Progenitor cell of endocrine pancreas (in vitro differentiated cells): ENCODE measurements at regions not wholly inside any gene's neighbourhood (a gene's known extent, or its start where the extent isn't known, plus 50 kb on each side); places are given as distances from the start of the nearest gene placed in this dataset.

Source experiments
- DNase-seq: peaks from one replicate; pipeline ENCODE4 v3.0.0; 2021; ENCODE audit warnings: low spot score; ENCODE audit not compliant: unreplicated experiment
- H3K27ac Mint-ChIP-seq: 2 replicates; pipeline ENCODE4 v1.8.0; 2021; ENCODE audit warnings: mild to moderate bottlenecking, moderate library complexity, mixed read lengths
- H3K27me3 Mint-ChIP-seq: 2 replicates; pipeline ENCODE4 v1.8.0; 2021; ENCODE audit warnings: mixed read lengths
- H3K36me3 Mint-ChIP-seq: 2 replicates; pipeline ENCODE4 v1.8.0; 2022; ENCODE audit warnings: mixed read lengths; ENCODE audit not compliant: insufficient read depth
- H3K4me1 Mint-ChIP-seq: 2 replicates; pipeline ENCODE4 v1.8.0; 2021; ENCODE audit warnings: low read depth, mixed read lengths
- H3K4me3 Mint-ChIP-seq: 2 replicates; pipeline ENCODE4 v1.8.0; 2021; ENCODE audit warnings: low read depth, mild to moderate bottlenecking, moderate library complexity, mixed read lengths
- H3K9me3 Mint-ChIP-seq: 2 replicates; pipeline ENCODE4 v1.8.0; 2021; ENCODE audit warnings: low read depth, mixed read lengths
- TF ChIP-seq, protein P1 (sequence below): fragments of 200-600 bp; sonication (generic); IDR thresholded peaks from one replicate; pipeline ENCODE4 v1.5.0; 2021; ENCODE audit warnings: antibody characterized with exemption, mild to moderate bottlenecking; ENCODE audit not compliant: unreplicated experiment

DNA sequence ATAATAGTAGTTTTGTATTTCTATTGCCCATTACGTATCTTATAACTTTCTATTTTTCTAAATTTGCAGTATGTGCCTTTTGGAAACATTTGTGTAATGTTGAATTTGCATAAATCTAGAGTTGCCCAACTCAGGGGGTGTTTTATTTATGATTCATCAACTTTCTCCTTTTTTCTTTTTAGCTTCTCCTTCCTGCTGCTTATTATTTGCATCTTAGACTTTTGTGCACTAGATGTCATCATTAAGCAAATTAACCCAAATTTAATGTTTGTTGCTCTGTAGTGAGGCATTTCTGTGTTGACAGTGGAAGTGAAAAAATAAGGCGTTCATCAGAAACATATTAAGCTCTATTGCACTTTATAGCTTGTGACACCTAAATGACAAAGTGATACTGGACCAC, 56.2 kb upstream of the ZBED5 start:
- Mint-ChIP-seq H3K4me1 (no peaks in the 10 kb centered on the region), H3K27me3 (peaks cover 5% of the 10 kb centered on the region), H3K36me3 (peaks cover 2% of the 10 kb centered on the region), H3K9me3 (peaks cover 8% of the 10 kb centered on the region), H3K4me3 (no peak overlapping the region), H3K27ac (no peak overlapping the region)
- TF ChIP-seq, protein P1, sequence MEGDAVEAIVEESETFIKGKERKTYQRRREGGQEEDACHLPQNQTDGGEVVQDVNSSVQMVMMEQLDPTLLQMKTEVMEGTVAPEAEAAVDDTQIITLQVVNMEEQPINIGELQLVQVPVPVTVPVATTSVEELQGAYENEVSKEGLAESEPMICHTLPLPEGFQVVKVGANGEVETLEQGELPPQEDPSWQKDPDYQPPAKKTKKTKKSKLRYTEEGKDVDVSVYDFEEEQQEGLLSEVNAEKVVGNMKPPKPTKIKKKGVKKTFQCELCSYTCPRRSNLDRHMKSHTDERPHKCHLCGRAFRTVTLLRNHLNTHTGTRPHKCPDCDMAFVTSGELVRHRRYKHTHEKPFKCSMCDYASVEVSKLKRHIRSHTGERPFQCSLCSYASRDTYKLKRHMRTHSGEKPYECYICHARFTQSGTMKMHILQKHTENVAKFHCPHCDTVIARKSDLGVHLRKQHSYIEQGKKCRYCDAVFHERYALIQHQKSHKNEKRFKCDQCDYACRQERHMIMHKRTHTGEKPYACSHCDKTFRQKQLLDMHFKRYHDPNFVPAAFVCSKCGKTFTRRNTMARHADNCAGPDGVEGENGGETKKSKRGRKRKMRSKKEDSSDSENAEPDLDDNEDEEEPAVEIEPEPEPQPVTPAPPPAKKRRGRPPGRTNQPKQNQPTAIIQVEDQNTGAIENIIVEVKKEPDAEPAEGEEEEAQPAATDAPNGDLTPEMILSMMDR = no peak
- DNase-seq = no peak

DNA sequence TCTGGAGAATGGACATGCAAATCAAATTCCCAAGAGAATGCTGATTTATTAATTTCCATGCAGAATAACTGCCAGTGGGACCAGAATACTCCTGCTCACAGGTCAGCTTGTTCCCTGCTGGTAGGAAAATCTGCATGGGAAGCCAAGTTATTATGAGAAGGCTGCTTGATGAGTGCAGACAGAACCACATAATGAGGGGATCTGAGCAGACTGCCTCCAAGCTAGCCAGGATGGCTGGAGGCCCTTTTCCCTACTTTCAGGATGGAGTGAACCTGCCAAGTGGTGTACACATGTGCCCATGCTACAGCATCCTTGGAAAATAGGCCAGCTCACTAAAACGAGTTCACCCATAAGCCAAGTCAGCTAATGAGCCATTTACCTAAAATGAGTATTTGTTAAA, 55.2 kb upstream of the ZBED5 start:
- H3K4me3 Mint-ChIP-seq = no peak overlapping the region
- TF ChIP-seq, protein P1 = no peak
- no peak overlapping the region for H3K27ac Mint-ChIP-seq
- H3K9me3 Mint-ChIP-seq = peaks cover 2% of the 10 kb centered on the region
- DNase-seq = no peak
- no peaks in the 10 kb centered on the region for H3K4me1 Mint-ChIP-seq
- peaks cover 1% of the 10 kb centered on the region for H3K36me3 Mint-ChIP-seq
- peaks cover 8% of the 10 kb centered on the region for H3K27me3 Mint-ChIP-seq

DNA sequence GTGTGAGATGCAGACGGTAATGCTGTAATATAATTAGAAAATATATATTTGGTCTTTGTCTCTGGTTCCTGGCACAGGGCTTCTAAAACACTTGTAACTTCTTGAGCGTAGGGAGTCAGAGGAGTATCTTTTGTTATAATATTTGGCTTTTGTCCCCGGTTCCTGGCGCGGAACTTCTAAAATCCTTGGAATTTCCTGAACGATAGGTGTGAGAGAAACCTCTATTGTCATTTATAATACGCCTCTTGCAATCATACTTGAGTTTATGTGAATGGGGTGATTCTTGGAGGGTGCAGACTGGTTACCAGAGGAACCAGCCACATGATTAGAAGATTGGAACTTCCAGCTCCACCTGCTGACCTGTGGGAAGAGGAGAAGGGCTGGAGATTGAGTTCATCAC, 54.1 kb upstream of the ZBED5 start:
- no peak for DNase-seq
- H3K4me1 Mint-ChIP-seq = no peaks in the 10 kb centered on the region
- H3K27ac Mint-ChIP-seq = no peak overlapping the region
- H3K4me3 Mint-ChIP-seq = no peak overlapping the region
- peaks cover 8% of the 10 kb centered on the region for H3K27me3 Mint-ChIP-seq
- peaks cover 5% of the 10 kb centered on the region for H3K9me3 Mint-ChIP-seq
- no peaks in the 10 kb centered on the region for H3K36me3 Mint-ChIP-seq
- TF ChIP-seq, protein P1 = no peak

DNA sequence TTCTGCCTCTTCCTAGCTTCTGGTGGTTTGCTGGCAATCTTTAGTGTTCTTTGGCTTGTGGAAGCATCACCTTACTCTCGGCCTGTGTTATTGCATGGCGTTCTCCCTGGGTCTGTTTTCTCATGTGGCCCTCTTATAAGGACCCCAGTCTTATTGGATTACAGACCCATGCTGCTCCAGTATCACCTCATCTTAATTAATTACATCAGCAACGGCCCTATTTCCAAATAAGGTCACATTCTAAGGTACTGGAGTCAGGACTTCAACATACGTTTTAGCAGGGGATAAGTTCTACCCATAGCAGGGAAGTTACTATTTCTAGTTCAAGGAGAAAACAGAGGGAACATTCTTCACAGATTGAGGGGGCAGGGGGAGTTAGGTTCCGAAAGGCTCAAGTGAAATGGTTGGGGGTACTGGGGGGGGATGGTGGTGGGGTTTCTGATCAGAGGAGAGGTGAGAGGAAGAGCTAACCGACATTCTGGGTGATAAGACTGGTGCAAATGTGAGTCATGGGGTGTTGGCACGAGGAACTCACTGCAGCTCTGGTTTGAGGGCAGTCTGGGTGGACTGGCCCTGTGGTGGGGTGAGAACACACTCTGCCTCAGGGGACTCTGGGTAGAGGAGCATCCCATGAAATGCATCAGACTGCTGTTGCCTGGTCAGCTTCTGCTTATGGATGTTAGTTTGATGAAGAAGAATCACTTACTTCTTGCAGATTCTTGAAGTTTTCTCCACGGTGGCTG, 51.5 kb upstream of the ZBED5 start:
- Mint-ChIP-seq H3K4me1 (no peaks in the 10 kb centered on the region), H3K27ac (no peak overlapping the region), H3K36me3 (no peaks in the 10 kb centered on the region), H3K27me3 (peaks cover 8% of the 10 kb centered on the region), H3K9me3 (peaks cover 5% of the 10 kb centered on the region), H3K4me3 (no peak overlapping the region)
- DNase-seq = no peak
- TF ChIP-seq, protein P1 = no peak

DNA sequence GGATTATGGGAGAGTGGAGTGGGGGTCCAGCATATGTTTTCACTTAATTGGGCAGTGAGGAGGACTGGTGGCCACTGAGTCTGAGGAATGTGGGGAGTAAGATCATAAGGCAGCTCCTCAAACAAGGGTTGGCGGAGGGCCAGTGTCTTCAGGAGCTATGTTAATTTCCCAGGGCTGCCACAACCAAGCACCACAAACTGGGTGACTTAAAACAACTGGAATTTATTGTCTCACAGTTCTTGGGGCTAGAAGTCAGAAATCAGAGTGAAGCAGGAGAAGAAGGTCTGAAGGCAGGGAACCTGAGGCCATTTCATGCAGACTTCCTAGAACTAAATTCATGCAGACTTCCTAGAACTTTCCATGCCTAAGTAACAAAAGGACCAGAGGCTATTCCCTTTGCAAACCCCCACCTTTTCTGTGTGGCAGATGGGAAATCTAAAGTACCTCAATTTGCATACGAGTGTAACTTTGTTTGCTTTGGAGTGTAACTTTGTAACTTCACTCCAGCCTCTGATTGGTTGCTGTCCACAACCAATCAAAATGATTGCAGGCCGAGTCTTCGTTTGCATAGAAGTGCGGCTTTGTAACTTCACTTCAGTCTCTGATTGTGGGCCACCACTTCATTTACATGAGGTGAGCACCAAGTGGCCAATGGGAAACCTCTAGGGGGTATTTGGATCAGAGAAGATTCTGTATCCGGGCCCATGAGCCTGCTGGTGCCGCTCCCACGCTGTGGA, 50.5 kb upstream of the ZBED5 start:
- no peak for DNase-seq
- no peaks in the 10 kb centered on the region for H3K4me1 Mint-ChIP-seq
- H3K27me3 Mint-ChIP-seq = peaks cover 8% of the 10 kb centered on the region
- no peak overlapping the region for H3K4me3 Mint-ChIP-seq
- no peak overlapping the region for H3K27ac Mint-ChIP-seq
- peaks cover 5% of the 10 kb centered on the region for H3K9me3 Mint-ChIP-seq
- H3K36me3 Mint-ChIP-seq = no peaks in the 10 kb centered on the region
- TF ChIP-seq, protein P1 = no peak
